ENCODE measurements at regions not wholly inside any gene's neighbourhood (a gene's known extent, or its start where the extent isn't known, plus 50 kb on each side); places are given as distances from the start of the nearest gene placed in this dataset.

DNA sequence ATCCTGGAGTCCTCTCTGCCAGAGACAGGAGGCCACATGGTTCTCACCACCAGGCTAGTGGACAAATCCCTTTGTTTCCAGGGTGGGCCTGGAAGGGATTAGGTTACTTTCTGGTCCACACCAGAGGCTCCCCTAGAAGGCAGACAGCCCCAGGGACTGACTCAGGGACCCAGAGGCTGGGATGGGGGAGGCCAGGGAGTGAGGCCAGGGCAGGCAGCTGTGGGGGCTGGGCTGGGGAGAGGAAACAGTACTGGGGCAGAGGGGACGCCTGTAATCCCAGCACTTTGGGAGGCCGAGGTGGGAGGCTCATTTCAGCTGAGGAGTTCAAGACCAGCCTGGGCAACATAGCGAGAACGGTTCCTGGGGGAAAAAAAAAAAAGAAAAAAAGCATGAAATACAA, 64.7 kb downstream of the TNFAIP2 start:
- Mint-ChIP-seq H3K27me3 (ENCODE audit: insufficient read depth, low read depth, poor library complexity) (peaks cover 37% of the 10 kb centered on the region), H3K4me3 (peak overlapping the region; percentile 69; the same call in 2 of the 3 replicates), H3K36me3 (ENCODE audit: low read depth) (no peaks in the 10 kb centered on the region), H3K9me3 (peaks cover 4% of the 10 kb centered on the region; the same call in 2 of the 3 replicates), H3K27ac (no peak overlapping the region), H3K4me1 (peaks cover 27% of the 10 kb centered on the region)
- Histone ChIP-seq H3K4me3 (no peak overlapping the region), H3K4me1 (ENCODE audit: insufficient read depth) (peaks cover 21% of the 10 kb centered on the region), H3K79me2 (replicated peaks; ENCODE audit: insufficient read depth) (no peaks in the 10 kb centered on the region), H2AFZ (no peak overlapping the region), H4K20me1 (replicated peaks; ENCODE audit: insufficient read depth) (no peaks in the 10 kb centered on the region), H3K4me2 (no peak overlapping the region), H3K27me3 (ENCODE audit: insufficient read depth) (peaks cover 40% of the 10 kb centered on the region), H3K27ac (ENCODE audit: low read depth) (no peak overlapping the region), H3K9me2 (ENCODE audit: insufficient read depth) (no peaks in the 10 kb centered on the region), H3K36me3 (ENCODE audit: insufficient read depth) (no peaks in the 10 kb centered on the region), H3F3A (replicated peaks; ENCODE audit: low read depth) (no peaks in the 10 kb centered on the region)
- DNase-seq (ENCODE audit: low spot score) (no peak), ATAC-seq (no peak)
- TF ChIP-seq EZH2 (IDR thresholded peaks at IDR 0.05; ENCODE audit: low read depth, unreplicated experiment) (no peak), CREB1 (CRISPR knock-in tag; IDR thresholded peaks at IDR 0.05; ENCODE audit: low read depth) (no peak), ZNF114 (CRISPR knock-in tag; IDR thresholded peaks at IDR 0.05) (no peak), NANOG (IDR thresholded peaks at IDR 0.05; ENCODE audit: borderline replicate concordance) (no peak), POLR2AphosphoS5 (IDR thresholded peaks at IDR 0.05; ENCODE audit: low read depth) (no peak), EZH2phosphoT487 (IDR thresholded peaks at IDR 0.05; ENCODE audit: unreplicated experiment) (no peak), JUNB (IDR thresholded peaks at IDR 0.05; ENCODE audit: unreplicated experiment) (no peak), ZNF331 (CRISPR knock-in tag; IDR thresholded peaks at IDR 0.05; ENCODE audit: low read depth) (no peak), STAT1 (IDR thresholded peaks at IDR 0.05; ENCODE audit: unreplicated experiment) (no peak)
- TF ChIP-seq, protein P1, sequence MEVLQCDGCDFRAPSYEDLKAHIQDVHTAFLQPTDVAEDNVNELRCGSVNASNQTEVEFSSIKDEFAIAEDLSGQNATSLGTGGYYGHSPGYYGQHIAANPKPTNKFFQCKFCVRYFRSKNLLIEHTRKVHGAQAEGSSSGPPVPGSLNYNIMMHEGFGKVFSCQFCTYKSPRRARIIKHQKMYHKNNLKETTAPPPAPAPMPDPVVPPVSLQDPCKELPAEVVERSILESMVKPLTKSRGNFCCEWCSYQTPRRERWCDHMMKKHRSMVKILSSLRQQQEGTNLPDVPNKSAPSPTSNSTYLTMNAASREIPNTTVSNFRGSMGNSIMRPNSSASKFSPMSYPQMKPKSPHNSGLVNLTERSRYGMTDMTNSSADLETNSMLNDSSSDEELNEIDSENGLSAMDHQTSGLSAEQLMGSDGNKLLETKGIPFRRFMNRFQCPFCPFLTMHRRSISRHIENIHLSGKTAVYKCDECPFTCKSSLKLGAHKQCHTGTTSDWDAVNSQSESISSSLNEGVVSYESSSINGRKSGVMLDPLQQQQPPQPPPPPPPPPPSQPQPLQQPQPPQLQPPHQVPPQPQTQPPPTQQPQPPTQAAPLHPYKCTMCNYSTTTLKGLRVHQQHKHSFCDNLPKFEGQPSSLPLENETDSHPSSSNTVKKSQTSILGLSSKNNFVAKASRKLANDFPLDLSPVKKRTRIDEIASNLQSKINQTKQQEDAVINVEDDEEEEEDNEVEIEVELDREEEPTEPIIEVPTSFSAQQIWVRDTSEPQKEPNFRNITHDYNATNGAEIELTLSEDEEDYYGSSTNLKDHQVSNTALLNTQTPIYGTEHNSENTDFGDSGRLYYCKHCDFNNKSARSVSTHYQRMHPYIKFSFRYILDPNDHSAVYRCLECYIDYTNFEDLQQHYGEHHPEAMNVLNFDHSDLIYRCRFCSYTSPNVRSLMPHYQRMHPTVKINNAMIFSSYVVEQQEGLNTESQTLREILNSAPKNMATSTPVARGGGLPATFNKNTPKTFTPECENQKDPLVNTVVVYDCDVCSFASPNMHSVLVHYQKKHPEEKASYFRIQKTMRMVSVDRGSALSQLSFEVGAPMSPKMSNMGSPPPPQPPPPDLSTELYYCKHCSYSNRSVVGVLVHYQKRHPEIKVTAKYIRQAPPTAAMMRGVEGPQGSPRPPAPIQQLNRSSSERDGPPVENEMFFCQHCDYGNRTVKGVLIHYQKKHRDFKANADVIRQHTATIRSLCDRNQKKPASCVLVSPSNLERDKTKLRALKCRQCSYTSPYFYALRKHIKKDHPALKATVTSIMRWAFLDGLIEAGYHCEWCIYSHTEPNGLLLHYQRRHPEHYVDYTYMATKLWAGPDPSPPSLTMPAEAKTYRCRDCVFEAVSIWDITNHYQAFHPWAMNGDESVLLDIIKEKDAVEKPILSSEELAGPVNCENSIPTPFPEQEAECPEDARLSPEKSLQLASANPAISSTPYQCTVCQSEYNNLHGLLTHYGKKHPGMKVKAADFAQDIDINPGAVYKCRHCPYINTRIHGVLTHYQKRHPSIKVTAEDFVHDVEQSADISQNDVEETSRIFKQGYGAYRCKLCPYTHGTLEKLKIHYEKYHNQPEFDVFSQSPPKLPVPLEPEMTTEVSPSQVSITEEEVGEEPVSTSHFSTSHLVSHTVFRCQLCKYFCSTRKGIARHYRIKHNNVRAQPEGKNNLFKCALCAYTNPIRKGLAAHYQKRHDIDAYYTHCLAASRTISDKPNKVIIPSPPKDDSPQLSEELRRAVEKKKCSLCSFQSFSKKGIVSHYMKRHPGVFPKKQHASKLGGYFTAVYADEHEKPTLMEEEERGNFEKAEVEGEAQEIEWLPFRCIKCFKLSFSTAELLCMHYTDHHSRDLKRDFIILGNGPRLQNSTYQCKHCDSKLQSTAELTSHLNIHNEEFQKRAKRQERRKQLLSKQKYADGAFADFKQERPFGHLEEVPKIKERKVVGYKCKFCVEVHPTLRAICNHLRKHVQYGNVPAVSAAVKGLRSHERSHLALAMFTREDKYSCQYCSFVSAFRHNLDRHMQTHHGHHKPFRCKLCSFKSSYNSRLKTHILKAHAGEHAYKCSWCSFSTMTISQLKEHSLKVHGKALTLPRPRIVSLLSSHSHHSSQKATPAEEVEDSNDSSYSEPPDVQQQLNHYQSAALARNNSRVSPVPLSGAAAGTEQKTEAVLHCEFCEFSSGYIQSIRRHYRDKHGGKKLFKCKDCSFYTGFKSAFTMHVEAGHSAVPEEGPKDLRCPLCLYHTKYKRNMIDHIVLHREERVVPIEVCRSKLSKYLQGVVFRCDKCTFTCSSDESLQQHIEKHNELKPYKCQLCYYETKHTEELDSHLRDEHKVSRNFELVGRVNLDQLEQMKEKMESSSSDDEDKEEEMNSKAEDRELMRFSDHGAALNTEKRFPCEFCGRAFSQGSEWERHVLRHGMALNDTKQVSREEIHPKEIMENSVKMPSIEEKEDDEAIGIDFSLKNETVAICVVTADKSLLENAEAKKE (CRISPR knock-in tag; IDR thresholded peaks at IDR 0.05) = no peak
- TF ChIP-seq, protein P2, sequence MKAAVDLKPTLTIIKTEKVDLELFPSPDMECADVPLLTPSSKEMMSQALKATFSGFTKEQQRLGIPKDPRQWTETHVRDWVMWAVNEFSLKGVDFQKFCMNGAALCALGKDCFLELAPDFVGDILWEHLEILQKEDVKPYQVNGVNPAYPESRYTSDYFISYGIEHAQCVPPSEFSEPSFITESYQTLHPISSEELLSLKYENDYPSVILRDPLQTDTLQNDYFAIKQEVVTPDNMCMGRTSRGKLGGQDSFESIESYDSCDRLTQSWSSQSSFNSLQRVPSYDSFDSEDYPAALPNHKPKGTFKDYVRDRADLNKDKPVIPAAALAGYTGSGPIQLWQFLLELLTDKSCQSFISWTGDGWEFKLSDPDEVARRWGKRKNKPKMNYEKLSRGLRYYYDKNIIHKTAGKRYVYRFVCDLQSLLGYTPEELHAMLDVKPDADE (IDR thresholded peaks at IDR 0.05) = no peak
- TF ChIP-seq, protein P3, sequence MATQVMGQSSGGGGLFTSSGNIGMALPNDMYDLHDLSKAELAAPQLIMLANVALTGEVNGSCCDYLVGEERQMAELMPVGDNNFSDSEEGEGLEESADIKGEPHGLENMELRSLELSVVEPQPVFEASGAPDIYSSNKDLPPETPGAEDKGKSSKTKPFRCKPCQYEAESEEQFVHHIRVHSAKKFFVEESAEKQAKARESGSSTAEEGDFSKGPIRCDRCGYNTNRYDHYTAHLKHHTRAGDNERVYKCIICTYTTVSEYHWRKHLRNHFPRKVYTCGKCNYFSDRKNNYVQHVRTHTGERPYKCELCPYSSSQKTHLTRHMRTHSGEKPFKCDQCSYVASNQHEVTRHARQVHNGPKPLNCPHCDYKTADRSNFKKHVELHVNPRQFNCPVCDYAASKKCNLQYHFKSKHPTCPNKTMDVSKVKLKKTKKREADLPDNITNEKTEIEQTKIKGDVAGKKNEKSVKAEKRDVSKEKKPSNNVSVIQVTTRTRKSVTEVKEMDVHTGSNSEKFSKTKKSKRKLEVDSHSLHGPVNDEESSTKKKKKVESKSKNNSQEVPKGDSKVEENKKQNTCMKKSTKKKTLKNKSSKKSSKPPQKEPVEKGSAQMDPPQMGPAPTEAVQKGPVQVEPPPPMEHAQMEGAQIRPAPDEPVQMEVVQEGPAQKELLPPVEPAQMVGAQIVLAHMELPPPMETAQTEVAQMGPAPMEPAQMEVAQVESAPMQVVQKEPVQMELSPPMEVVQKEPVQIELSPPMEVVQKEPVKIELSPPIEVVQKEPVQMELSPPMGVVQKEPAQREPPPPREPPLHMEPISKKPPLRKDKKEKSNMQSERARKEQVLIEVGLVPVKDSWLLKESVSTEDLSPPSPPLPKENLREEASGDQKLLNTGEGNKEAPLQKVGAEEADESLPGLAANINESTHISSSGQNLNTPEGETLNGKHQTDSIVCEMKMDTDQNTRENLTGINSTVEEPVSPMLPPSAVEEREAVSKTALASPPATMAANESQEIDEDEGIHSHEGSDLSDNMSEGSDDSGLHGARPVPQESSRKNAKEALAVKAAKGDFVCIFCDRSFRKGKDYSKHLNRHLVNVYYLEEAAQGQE (IDR thresholded peaks at IDR 0.05; ENCODE audit: unreplicated experiment) = no peak
- TF ChIP-seq, protein P4, sequence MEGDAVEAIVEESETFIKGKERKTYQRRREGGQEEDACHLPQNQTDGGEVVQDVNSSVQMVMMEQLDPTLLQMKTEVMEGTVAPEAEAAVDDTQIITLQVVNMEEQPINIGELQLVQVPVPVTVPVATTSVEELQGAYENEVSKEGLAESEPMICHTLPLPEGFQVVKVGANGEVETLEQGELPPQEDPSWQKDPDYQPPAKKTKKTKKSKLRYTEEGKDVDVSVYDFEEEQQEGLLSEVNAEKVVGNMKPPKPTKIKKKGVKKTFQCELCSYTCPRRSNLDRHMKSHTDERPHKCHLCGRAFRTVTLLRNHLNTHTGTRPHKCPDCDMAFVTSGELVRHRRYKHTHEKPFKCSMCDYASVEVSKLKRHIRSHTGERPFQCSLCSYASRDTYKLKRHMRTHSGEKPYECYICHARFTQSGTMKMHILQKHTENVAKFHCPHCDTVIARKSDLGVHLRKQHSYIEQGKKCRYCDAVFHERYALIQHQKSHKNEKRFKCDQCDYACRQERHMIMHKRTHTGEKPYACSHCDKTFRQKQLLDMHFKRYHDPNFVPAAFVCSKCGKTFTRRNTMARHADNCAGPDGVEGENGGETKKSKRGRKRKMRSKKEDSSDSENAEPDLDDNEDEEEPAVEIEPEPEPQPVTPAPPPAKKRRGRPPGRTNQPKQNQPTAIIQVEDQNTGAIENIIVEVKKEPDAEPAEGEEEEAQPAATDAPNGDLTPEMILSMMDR (conservative IDR thresholded peaks at IDR 0.05; ENCODE audit: low read depth in 2 of 2) = no peak

Data from GM23338 (cell line).